ENCODE measurements at regions not wholly inside any gene's neighbourhood (a gene's known extent, or its start where the extent isn't known, plus 50 kb on each side); places are given as distances from the start of the nearest gene placed in this dataset.

DNA sequence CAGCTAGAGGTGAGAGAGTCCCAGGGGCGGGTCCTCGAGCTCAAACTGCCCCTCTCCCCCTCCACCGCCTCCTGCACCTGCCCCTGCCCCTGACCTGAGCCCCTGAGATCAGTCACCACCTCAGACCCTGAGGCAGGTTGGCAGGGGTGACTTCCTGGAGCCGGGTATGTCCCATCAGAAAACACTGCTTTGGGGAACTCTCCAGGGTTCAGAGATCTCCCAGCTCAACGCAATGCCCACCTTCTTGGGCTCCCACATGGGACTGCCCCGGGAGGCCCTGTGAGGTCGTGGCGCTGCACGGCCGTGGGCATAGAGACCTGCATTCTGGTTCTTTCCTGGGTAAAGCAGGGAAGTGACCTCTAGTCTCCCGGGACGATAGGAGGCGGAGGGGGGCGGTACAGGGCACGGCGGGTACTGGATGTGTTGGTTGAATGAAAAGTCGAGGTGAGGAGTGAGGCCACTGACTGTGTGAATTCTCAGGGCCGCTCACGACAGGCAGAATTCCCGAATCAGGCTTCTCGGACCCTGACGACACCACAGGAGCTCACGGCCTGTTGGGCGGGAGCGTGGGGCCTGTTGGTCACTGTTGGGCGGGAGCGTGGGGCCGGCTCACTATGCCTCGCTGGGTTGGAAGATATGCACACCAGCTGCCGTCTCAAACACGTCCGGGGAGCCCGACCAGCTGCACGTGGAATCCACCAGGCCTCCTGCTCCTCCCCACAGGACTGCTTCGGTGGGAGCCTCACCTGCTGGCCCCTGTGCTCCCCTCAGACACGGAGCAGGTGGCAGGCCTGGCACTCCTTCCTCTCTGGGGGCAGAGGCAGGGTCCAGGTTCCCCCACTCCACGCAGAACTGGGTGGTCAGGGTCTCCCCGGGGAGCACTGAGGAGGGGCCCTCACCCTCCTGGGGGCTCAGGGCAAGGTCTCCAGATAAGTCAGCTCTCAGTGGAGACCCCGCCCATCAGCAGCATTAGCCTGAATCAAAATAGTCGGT, 178.0 kb upstream of the PPP1R26 start (continued):
- TF ChIP-seq CHD1 (IDR thresholded peaks at IDR 0.05; ENCODE audit: low read depth, low read length) = no peak

- Histone ChIP-seq H2AK9ac (replicated peaks; ENCODE audit: low read depth, low read length, poor library complexity) (no peak overlapping the region), H3K9me3 (ENCODE audit: control insufficient read depth, insufficient read depth, low read length) (peaks cover 33% of the 10 kb centered on the region), H2BK120ac (ENCODE audit: low read depth, low read length) (no peak overlapping the region), H4K5ac (ENCODE audit: low read depth, low read length) (no peak overlapping the region), H4K91ac (ENCODE audit: insufficient read depth, low read depth, low read length) (no peak overlapping the region), H2BK15ac (ENCODE audit: low read depth, low read length) (no peak overlapping the region), H3K18ac (ENCODE audit: low read depth, low read length) (no peak overlapping the region), H3K27me3 (ENCODE audit: control insufficient read depth, insufficient read depth, low read length) (no peaks in the 10 kb centered on the region; the same call in 1 of the 2 replicates), H3K4ac (ENCODE audit: low read depth, low read length) (no peak overlapping the region), H3K9ac (ENCODE audit: low read depth, low read length) (no peak overlapping the region), H3K14ac (replicated peaks; ENCODE audit: low read depth, low read length) (no peak overlapping the region), H3K4me1 (ENCODE audit: control insufficient read depth, insufficient read depth, low read length) (no peaks in the 10 kb centered on the region), H2AK5ac (ENCODE audit: low read depth, low read length) (no peak overlapping the region), H3K4me3 (ENCODE audit: insufficient read depth, low read depth, low read length) (no peak overlapping the region), H3K36me3 (ENCODE audit: control insufficient read depth, insufficient read depth, low read length) (no peaks in the 10 kb centered on the region), H4K20me1 (ENCODE audit: insufficient read depth, low read length) (no peaks in the 10 kb centered on the region), H3K56ac (ENCODE audit: extremely low read depth, insufficient read depth, low read length) (no peak overlapping the region), H4K8ac (ENCODE audit: low read depth in 2 of 2, low read length in 2 of 2) (no peak overlapping the region), H3K4me2 (ENCODE audit: low read depth, low read length) (no peak overlapping the region), H2AFZ (replicated peaks; ENCODE audit: low read length, poor library complexity) (no peak overlapping the region), H3K23ac (ENCODE audit: low read depth, low read length) (no peak overlapping the region), H2BK20ac (ENCODE audit: low read depth, low read length) (no peak overlapping the region), H3K79me1 (ENCODE audit: low read depth in 1 of 2, low read length in 2 of 2) (no peaks in the 10 kb centered on the region), H2BK5ac (ENCODE audit: low read depth, low read length, poor library complexity, severe bottlenecking) (no peak overlapping the region), H3K27ac (ENCODE audit: insufficient read depth, low read length) (no peak overlapping the region), H3K9me1 (ENCODE audit: insufficient read depth, low read length) (no peaks in the 10 kb centered on the region)
- intact Hi-C loops (cut with micrococcal nuclease) (no loop called here), dilution Hi-C loops (cut with HindIII; ENCODE audit: low sequenced_read_pairs, unreplicated experiment) (no loop called here), in situ Hi-C loops (cut with MboI; ENCODE audit: low sequenced_read_pairs) (no loop called here)
- ChIA-PET CTCF (no interaction called here), POLR2A (ENCODE audit: unreplicated experiment) (no interaction called here)
- BruUV-seq (replicated peaks) = no TSS peak
- DNase-seq (no peak), ATAC-seq (ENCODE audit: low read depth) (no peak)
- WGBS, 2 experiments (ENCODE audit: extremely low coverage in 2 of 2, insufficient read length in 1 of 2) = 56% methylated on average over 10 of the region's 28 CpGs; no CpG with 5 or more reads in 1 of the 2 experiments
- TF ChIP-seq MAFK (IDR thresholded peaks at IDR 0.05; ENCODE audit: low read depth, low read length) (no peak), CHD1 (IDR thresholded peaks at IDR 0.05; ENCODE audit: low read depth, low read length) (no peak), CEBPB (IDR thresholded peaks at IDR 0.05; ENCODE audit: low read depth, low read length) (no peak), RCOR1 (IDR thresholded peaks at IDR 0.05; ENCODE audit: insufficient replicate concordance, low read length) (no peak), RFX5 (IDR thresholded peaks at IDR 0.05; ENCODE audit: low read depth, low read length) (no peak), BHLHE40 (IDR thresholded peaks at IDR 0.05; ENCODE audit: low read depth, low read length) (no peak), SMC3 (IDR thresholded peaks at IDR 0.05; ENCODE audit: low read depth, low read length) (no peak), POLR2A (IDR thresholded peaks at IDR 0.05; ENCODE audit: low read depth, low read length) (no peak), FOS (IDR thresholded peaks at IDR 0.05; ENCODE audit: low read depth, low read length) (no peak), RAD21 (IDR thresholded peaks at IDR 0.05; ENCODE audit: low read length) (no peak)
- TF ChIP-seq, protein P1, sequence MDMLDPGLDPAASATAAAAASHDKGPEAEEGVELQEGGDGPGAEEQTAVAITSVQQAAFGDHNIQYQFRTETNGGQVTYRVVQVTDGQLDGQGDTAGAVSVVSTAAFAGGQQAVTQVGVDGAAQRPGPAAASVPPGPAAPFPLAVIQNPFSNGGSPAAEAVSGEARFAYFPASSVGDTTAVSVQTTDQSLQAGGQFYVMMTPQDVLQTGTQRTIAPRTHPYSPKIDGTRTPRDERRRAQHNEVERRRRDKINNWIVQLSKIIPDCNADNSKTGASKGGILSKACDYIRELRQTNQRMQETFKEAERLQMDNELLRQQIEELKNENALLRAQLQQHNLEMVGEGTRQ (IDR thresholded peaks at IDR 0.05; ENCODE audit: low read depth, low read length) = no peak
- TF ChIP-seq, protein P2, sequence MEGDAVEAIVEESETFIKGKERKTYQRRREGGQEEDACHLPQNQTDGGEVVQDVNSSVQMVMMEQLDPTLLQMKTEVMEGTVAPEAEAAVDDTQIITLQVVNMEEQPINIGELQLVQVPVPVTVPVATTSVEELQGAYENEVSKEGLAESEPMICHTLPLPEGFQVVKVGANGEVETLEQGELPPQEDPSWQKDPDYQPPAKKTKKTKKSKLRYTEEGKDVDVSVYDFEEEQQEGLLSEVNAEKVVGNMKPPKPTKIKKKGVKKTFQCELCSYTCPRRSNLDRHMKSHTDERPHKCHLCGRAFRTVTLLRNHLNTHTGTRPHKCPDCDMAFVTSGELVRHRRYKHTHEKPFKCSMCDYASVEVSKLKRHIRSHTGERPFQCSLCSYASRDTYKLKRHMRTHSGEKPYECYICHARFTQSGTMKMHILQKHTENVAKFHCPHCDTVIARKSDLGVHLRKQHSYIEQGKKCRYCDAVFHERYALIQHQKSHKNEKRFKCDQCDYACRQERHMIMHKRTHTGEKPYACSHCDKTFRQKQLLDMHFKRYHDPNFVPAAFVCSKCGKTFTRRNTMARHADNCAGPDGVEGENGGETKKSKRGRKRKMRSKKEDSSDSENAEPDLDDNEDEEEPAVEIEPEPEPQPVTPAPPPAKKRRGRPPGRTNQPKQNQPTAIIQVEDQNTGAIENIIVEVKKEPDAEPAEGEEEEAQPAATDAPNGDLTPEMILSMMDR (conservative IDR thresholded peaks at IDR 0.05; ENCODE audit: low read depth, low read length) = no peak
Observed at GRCh38 chr9:135302329-135303279, 177.0 kb upstream of the PPP1R26 start.

Measured in IMR-90 (cell line).